ENCODE measurements at regions not wholly inside any gene's neighbourhood (a gene's known extent, or its start where the extent isn't known, plus 50 kb on each side); places are given as distances from the start of the nearest gene placed in this dataset.
"Not testable (repeated sequence)": the region's sequence is repeated elsewhere in the genome, so short reads cannot be mapped to it uniquely, and the experiment has no call there.

DNA sequence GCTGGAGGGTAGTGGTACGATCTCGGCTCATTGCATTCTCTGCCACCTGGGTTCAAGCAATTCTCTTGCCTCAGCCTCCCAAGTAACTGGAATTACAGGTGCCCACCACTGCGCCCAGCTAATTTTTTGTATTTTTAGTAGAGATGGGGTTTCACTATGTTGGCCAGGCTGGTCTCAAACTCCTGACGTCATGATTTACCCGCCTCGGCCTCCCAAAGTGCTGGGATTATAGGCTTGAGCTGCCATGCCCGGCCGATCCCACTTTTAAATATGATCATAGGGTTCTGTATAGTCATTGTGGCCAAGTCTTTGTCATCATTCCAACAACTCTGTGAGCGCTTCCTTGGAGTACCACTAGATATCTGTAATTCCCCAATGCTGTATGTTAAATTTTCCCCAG is 698.2 kb downstream of the EFNB2 start:
- not testable (repeated sequence) for TF ChIP-seq SUZ12 (IDR thresholded peaks at IDR 0.05; ENCODE audit: extremely low read depth, insufficient read depth, insufficient read length); ZNF274 (IDR thresholded peaks at IDR 0.05; ENCODE audit: low read depth, low read length)
